ENCODE measurements at regions not wholly inside any gene's neighbourhood (a gene's known extent, or its start where the extent isn't known, plus 50 kb on each side); places are given as distances from the start of the nearest gene placed in this dataset.

DNA sequence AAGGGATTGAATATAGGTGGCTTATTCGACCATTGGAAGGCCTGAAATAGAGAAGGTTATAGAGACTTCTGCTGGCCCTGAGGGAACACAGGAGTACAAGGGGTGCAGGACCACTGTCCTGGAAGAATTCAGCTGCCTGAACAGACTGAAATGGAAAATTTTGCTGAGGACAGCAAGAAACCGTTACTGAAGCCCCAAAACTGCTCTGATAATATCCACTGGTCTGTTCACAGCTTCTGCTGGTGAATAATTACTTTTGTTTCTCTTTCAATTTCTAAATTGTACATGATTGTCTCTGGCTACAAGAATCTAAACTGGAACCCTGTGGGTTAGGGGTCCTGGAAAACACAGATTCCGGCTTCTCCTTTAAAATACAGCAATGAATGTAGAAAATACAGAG lies 218.5 kb upstream of the CDH12 start:
- TF ChIP-seq, protein P1, sequence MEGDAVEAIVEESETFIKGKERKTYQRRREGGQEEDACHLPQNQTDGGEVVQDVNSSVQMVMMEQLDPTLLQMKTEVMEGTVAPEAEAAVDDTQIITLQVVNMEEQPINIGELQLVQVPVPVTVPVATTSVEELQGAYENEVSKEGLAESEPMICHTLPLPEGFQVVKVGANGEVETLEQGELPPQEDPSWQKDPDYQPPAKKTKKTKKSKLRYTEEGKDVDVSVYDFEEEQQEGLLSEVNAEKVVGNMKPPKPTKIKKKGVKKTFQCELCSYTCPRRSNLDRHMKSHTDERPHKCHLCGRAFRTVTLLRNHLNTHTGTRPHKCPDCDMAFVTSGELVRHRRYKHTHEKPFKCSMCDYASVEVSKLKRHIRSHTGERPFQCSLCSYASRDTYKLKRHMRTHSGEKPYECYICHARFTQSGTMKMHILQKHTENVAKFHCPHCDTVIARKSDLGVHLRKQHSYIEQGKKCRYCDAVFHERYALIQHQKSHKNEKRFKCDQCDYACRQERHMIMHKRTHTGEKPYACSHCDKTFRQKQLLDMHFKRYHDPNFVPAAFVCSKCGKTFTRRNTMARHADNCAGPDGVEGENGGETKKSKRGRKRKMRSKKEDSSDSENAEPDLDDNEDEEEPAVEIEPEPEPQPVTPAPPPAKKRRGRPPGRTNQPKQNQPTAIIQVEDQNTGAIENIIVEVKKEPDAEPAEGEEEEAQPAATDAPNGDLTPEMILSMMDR (conservative IDR thresholded peaks at IDR 0.05 in 1 of 2, IDR thresholded peaks at IDR 0.05 in 1 of 2; ENCODE audit: extremely low read depth in 1 of 2, insufficient read depth in 1 of 2, low read depth in 1 of 2, low read length in 2 of 2), result no peak
- no peak for TF ChIP-seq EZH2 (IDR thresholded peaks at IDR 0.05; ENCODE audit: borderline replicate concordance, low read length)

All from mammary epithelial cell (primary cell).